MCF 10A (cell line): ENCODE measurements at regions not wholly inside any gene's neighbourhood (a gene's known extent, or its start where the extent isn't known, plus 50 kb on each side); places are given as distances from the start of the nearest gene placed in this dataset.
"Not testable (repeated sequence)": the region's sequence is repeated elsewhere in the genome, so short reads cannot be mapped to it uniquely, and the experiment has no call there.

Source experiments
- BruUV-seq: library from RNA; stranded (reverse); fragments of 400-500 nt; replicated peaks from 2 replicates; lab custom pipeline; 2021; lab: Mats Ljungman, UMichigan
- CTCF ChIA-PET: fragments of 300-600 bp; sonication (Branson Sonifier 250); formaldehyde crosslinking; extraction: SDS; loops from one replicate; lab custom pipeline; 2021; ENCODE audit warnings: antibody characterized with exemption, inconsistent platforms; lab: Yijun Ruan, JAX
- POLR2A ChIA-PET: fragments of 300-600, 350-650 bp; sonication (Branson Sonifier 250); formaldehyde crosslinking; extraction: SDS; loops from one replicate; lab custom pipeline; 2020; ENCODE audit warnings: antibody characterized with exemption, inconsistent platforms; lab: Yijun Ruan, JAX
- DNase-seq: peaks from one replicate; pipeline ENCODE4 v3.0.0-alpha.2; 2018; ENCODE audit not compliant: unreplicated experiment
- H3K27ac Mint-ChIP-seq: one replicate; pipeline ENCODE4 v1.8.0; 2022; ENCODE audit warnings: mild to moderate bottlenecking, low read depth, mixed read lengths; ENCODE audit not compliant: unreplicated experiment
- H3K27me3 Mint-ChIP-seq: one replicate; pipeline ENCODE4 v1.8.0; 2022; ENCODE audit warnings: mixed read lengths; ENCODE audit not compliant: insufficient read depth, unreplicated experiment
- H3K36me3 Mint-ChIP-seq: one replicate; pipeline ENCODE4 v1.8.0; 2022; ENCODE audit warnings: mild to moderate bottlenecking, moderate library complexity, mixed read lengths; ENCODE audit not compliant: insufficient read depth, unreplicated experiment
- H3K4me1 Mint-ChIP-seq: one replicate; pipeline ENCODE4 v1.8.0; 2022; ENCODE audit warnings: mixed read lengths; ENCODE audit not compliant: insufficient read depth, unreplicated experiment
- H3K4me3 Mint-ChIP-seq: one replicate; pipeline ENCODE4 v1.8.0; 2022; ENCODE audit warnings: mild to moderate bottlenecking, moderate library complexity, mixed read lengths; ENCODE audit not compliant: unreplicated experiment
- H3K9me3 Mint-ChIP-seq: one replicate; pipeline ENCODE4 v1.8.0; 2022; ENCODE audit warnings: mixed read lengths; ENCODE audit not compliant: unreplicated experiment
- intact Hi-C: fragments of 100-400 bp; cut with micrococcal nuclease; formaldehyde crosslinking; loops from 2 replicates; pipeline ENCODE4 v1.14.1; 2022
- TF ChIP-seq, protein P1 (sequence below): fragments of 200-600 bp; IDR thresholded peaks from one replicate; pipeline ENCODE4 v1.8.0; 2022; ENCODE audit warnings: antibody characterized with exemption, mild to moderate bottlenecking; ENCODE audit not compliant: unreplicated experiment

DNA sequence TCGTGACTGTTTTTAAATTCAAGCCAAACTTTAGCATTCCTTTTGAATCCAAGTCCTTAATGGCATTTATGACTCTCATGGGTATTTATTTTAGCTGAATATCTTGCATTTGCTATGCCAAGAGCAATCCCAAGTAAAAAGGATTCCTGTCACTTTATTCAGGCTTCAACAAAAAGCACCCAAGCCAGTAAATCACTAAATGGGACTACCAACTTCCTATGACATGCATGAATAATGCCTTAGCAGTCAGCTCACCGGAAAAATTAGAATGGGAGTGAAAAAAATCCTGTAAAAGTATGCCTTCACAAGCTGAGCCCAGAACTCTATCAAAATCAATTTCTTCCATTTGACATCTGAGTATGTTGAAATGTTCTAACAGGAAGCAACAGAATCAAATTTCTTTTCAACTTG lies 1297.9 kb downstream of the ROBO2 start:
- CTCF ChIA-PET, result no interaction called here
- Mint-ChIP-seq H3K9me3 (no peaks in the 10 kb centered on the region), H3K27ac (no peak overlapping the region), H3K4me1 (no peaks in the 10 kb centered on the region), H3K4me3 (no peak overlapping the region), H3K27me3 (no peaks in the 10 kb centered on the region), H3K36me3 (no peaks in the 10 kb centered on the region)
- no peak for DNase-seq
- POLR2A ChIA-PET, result no interaction called here
- no TSS peak for BruUV-seq
- intact Hi-C loops, result no loop called here
- TF ChIP-seq, protein P1, sequence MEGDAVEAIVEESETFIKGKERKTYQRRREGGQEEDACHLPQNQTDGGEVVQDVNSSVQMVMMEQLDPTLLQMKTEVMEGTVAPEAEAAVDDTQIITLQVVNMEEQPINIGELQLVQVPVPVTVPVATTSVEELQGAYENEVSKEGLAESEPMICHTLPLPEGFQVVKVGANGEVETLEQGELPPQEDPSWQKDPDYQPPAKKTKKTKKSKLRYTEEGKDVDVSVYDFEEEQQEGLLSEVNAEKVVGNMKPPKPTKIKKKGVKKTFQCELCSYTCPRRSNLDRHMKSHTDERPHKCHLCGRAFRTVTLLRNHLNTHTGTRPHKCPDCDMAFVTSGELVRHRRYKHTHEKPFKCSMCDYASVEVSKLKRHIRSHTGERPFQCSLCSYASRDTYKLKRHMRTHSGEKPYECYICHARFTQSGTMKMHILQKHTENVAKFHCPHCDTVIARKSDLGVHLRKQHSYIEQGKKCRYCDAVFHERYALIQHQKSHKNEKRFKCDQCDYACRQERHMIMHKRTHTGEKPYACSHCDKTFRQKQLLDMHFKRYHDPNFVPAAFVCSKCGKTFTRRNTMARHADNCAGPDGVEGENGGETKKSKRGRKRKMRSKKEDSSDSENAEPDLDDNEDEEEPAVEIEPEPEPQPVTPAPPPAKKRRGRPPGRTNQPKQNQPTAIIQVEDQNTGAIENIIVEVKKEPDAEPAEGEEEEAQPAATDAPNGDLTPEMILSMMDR, result no peak

DNA sequence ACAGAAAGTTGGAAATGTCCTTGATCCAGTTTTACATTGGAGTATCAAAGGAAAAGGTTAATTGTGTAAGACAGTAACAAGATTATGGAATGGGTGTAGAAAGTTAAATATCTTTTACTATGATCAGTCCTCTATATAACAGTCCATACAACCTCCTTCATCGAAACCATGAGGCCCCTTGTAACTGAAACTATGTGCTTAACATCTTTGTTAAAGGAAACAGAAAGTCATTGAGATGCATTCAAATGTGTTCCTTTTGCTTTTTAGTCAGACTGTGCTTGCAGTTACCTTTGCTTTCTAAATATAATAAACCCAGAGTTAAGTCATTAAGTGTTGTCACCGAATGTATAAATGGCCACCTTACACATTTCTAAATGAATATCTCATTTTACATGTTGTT lies 1298.5 kb downstream of the ROBO2 start:
- Mint-ChIP-seq H3K9me3 (no peaks in the 10 kb centered on the region), H3K4me3 (no peak overlapping the region), H3K4me1 (no peaks in the 10 kb centered on the region), H3K27me3 (no peaks in the 10 kb centered on the region), H3K27ac (no peak overlapping the region), H3K36me3 (no peaks in the 10 kb centered on the region)
- ChIA-PET POLR2A (no interaction called here), CTCF (no interaction called here)
- TF ChIP-seq, protein P1, result no peak
- intact Hi-C loops, result no loop called here
- BruUV-seq, result no TSS peak
- DNase-seq, result no peak

DNA sequence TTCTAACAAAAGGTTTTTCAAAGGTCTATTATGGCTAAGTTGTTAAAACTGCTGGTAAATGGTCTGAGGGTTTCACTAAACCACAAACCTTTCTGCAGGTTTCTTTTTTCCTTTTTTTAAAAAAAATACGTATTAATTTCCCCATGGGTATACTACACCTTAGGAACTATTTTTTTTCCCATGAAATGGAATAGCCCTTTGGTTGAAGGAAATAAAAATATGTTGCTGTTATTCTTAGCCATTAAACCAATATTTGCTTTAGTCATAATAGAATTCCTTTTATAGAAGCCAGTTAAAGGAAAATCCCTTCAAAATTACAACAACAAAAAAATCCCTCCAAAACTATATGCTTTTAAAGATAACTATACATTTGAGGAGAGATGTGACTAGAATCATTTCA lies 1303.3 kb downstream of the ROBO2 start:
- DNase-seq, result no peak
- no peaks in the 10 kb centered on the region for H3K27me3 Mint-ChIP-seq
- POLR2A ChIA-PET, result no interaction called here
- no TSS peak for BruUV-seq
- H3K36me3 Mint-ChIP-seq, result no peaks in the 10 kb centered on the region
- CTCF ChIA-PET, result no interaction called here
- intact Hi-C loops, result no loop called here
- TF ChIP-seq, protein P1, result no peak
- H3K4me3 Mint-ChIP-seq, result no peak overlapping the region
- H3K4me1 Mint-ChIP-seq, result no peaks in the 10 kb centered on the region
- H3K27ac Mint-ChIP-seq, result no peak overlapping the region
- H3K9me3 Mint-ChIP-seq, result no peaks in the 10 kb centered on the region

DNA sequence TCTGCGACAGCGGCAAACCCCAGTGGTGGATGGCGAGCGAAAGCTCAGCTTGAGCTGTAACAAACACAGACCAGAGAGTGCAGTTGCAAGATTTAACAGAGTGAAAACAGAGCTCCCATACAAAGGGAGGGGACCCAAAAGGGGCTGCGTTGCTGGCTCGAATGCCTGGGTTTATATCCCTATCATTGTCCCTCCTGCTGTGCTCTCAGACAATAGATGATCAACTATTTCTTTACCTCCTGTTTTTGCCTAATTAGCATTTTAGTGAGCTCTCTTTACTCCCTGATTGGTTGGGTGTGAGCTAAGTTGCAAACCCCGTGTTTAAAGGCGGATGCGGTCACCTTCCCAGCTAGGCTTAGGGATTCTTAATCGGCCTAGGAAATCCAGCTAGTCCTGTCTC lies 1304.4 kb downstream of the ROBO2 start:
- intact Hi-C loops, POLR2A ChIA-PET, DNase-seq, BruUV-seq, H3K4me3 Mint-ChIP-seq, H3K9me3 Mint-ChIP-seq, H3K27me3 Mint-ChIP-seq, H3K27ac Mint-ChIP-seq, CTCF ChIA-PET, H3K4me1 Mint-ChIP-seq, H3K36me3 Mint-ChIP-seq: not testable (repeated sequence)

DNA sequence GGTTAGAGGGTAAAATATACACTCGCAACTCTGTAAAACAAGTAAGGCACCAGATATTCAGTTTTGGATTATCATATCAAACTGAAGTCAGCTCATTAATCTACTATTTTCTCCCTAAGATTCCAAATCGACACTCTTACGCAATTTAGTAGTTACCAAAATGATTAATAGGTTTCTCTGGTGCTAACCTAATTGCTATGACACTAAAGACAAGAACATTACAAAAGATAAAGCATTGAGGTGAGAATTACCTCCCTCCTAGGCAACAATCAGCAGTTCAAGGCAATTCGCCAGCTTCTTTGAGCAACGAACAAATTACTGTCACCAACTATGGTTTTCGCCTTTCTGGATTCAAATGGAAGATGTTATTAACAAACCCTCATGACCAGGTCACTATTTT lies 1305.0 kb downstream of the ROBO2 start:
- ChIA-PET POLR2A (no interaction called here), CTCF (no interaction called here)
- Mint-ChIP-seq H3K27me3 (no peaks in the 10 kb centered on the region), H3K36me3 (no peaks in the 10 kb centered on the region), H3K9me3 (no peaks in the 10 kb centered on the region), H3K4me1 (no peaks in the 10 kb centered on the region), H3K4me3 (no peak overlapping the region), H3K27ac (no peak overlapping the region)
- intact Hi-C loops, result no loop called here
- BruUV-seq, result no TSS peak
- no peak for DNase-seq
- TF ChIP-seq, protein P1, result no peak
